ENCODE measurements at regions not wholly inside any gene's neighbourhood (a gene's known extent, or its start where the extent isn't known, plus 50 kb on each side); places are given as distances from the start of the nearest gene placed in this dataset.

DNA sequence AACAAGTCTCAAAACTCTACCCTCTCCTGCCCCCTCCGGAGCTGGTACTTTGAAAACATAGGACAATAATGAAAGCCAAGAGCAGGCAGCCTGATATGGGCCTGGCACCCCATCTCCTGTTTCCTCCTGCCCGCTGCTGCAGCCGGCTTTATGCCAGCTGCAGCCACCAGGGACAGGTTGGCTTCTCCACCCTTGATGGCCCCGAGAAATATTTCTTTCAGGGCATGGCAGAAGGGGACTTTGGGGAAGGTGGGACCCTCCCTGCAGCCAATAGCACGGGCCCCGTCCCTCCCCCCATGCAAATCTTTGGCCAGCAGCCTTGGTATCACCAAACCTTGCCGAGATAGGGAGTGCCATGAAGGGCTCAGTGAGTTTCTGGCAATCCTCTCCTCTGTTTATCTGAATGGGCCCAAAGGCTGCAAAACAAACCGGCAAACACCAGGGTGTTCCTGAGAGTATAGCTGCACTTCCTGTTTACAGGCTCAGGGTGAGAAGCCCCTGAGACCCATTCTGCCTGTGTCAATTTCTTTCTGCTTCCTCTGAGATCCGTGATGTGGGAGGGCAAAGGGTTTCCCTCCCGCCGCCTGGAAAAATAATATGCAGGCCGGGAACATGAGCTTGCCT lies 73.4 kb upstream of the BOD1 start (continued):
- TF ChIP-seq, protein P1, sequence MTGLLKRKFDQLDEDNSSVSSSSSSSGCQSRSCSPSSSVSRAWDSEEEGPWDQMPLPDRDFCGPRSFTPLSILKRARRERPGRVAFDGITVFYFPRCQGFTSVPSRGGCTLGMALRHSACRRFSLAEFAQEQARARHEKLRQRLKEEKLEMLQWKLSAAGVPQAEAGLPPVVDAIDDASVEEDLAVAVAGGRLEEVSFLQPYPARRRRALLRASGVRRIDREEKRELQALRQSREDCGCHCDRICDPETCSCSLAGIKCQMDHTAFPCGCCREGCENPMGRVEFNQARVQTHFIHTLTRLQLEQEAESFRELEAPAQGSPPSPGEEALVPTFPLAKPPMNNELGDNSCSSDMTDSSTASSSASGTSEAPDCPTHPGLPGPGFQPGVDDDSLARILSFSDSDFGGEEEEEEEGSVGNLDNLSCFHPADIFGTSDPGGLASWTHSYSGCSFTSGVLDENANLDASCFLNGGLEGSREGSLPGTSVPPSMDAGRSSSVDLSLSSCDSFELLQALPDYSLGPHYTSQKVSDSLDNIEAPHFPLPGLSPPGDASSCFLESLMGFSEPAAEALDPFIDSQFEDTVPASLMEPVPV (CRISPR knock-in tag; IDR thresholded peaks at IDR 0.05) = no peak
- TF ChIP-seq, protein P2, sequence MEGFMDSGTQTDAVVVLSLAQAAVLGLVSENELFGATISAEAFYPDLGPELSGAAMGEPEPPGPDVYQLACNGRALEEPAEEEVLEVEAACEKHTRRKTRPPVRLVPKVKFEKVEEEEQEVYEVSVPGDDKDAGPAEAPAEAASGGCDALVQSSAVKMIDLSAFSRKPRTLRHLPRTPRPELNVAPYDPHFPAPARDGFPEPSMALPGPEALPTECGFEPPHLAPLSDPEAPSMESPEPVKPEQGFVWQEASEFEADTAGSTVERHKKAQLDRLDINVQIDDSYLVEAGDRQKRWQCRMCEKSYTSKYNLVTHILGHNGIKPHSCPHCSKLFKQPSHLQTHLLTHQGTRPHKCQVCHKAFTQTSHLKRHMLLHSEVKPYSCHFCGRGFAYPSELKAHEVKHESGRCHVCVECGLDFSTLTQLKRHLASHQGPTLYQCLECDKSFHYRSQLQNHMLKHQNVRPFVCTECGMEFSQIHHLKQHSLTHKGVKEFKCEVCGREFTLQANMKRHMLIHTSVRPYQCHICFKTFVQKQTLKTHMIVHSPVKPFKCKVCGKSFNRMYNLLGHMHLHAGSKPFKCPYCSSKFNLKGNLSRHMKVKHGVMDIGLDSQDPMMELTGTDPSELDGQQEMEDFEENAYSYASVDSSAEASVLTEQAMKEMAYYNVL (CRISPR knock-in tag; IDR thresholded peaks at IDR 0.05; ENCODE audit: borderline replicate concordance) = peak; percentile 43; the same call in 1 of the 2 replicates
- TF ChIP-seq MED1 (CRISPR knock-in tag; IDR thresholded peaks at IDR 0.05) (peak; percentile 74), ZNF569 (CRISPR knock-in tag; IDR thresholded peaks at IDR 0.05; ENCODE audit: borderline replicate concordance) (peak; percentile 84; the same call in 1 of the 2 replicates), ZMAT3 (CRISPR knock-in tag; conservative IDR thresholded peaks at IDR 0.05) (peak; percentile 78; the same call in 1 of the 2 replicates), ELF4 (CRISPR knock-in tag; IDR thresholded peaks at IDR 0.05; ENCODE audit: borderline replicate concordance) (peak; percentile 65; the same call in 1 of the 2 replicates), ELF1 (CRISPR knock-in tag; IDR thresholded peaks at IDR 0.05) (peak; percentile 78), ZNF335 (CRISPR knock-in tag; IDR thresholded peaks at IDR 0.05) (0 out of 2 replicates have a peak, but pooled peaks have one; percentile 33), NCOA2 (CRISPR knock-in tag; IDR thresholded peaks at IDR 0.05) (no peak), SIX1 (CRISPR knock-in tag; IDR thresholded peaks at IDR 0.05; ENCODE audit: borderline replicate concordance) (no peak)
- TF ChIP-seq, protein P3, sequence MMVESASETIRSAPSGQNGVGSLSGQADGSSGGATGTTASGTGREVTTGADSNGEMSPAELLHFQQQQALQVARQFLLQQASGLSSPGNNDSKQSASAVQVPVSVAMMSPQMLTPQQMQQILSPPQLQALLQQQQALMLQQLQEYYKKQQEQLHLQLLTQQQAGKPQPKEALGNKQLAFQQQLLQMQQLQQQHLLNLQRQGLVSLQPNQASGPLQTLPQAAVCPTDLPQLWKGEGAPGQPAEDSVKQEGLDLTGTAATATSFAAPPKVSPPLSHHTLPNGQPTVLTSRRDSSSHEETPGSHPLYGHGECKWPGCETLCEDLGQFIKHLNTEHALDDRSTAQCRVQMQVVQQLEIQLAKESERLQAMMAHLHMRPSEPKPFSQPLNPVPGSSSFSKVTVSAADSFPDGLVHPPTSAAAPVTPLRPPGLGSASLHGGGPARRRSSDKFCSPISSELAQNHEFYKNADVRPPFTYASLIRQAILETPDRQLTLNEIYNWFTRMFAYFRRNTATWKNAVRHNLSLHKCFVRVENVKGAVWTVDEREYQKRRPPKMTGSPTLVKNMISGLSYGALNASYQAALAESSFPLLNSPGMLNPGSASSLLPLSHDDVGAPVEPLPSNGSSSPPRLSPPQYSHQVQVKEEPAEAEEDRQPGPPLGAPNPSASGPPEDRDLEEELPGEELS (CRISPR knock-in tag; IDR thresholded peaks at IDR 0.05) = peak; percentile 83
- TF ChIP-seq, protein P4, sequence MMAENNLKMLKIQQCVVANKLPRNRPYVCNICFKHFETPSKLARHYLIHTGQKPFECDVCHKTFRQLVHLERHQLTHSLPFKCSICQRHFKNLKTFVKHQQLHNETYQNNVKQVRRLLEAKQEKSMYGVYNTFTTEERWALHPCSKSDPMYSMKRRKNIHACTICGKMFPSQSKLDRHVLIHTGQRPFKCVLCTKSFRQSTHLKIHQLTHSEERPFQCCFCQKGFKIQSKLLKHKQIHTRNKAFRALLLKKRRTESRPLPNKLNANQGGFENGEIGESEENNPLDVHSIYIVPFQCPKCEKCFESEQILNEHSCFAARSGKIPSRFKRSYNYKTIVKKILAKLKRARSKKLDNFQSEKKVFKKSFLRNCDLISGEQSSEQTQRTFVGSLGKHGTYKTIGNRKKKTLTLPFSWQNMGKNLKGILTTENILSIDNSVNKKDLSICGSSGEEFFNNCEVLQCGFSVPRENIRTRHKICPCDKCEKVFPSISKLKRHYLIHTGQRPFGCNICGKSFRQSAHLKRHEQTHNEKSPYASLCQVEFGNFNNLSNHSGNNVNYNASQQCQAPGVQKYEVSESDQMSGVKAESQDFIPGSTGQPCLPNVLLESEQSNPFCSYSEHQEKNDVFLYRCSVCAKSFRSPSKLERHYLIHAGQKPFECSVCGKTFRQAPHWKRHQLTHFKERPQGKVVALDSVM (CRISPR knock-in tag; IDR thresholded peaks at IDR 0.05) = 0 out of 2 replicates have a peak, but pooled peaks have one; percentile 3
- TF ChIP-seq, protein P5, sequence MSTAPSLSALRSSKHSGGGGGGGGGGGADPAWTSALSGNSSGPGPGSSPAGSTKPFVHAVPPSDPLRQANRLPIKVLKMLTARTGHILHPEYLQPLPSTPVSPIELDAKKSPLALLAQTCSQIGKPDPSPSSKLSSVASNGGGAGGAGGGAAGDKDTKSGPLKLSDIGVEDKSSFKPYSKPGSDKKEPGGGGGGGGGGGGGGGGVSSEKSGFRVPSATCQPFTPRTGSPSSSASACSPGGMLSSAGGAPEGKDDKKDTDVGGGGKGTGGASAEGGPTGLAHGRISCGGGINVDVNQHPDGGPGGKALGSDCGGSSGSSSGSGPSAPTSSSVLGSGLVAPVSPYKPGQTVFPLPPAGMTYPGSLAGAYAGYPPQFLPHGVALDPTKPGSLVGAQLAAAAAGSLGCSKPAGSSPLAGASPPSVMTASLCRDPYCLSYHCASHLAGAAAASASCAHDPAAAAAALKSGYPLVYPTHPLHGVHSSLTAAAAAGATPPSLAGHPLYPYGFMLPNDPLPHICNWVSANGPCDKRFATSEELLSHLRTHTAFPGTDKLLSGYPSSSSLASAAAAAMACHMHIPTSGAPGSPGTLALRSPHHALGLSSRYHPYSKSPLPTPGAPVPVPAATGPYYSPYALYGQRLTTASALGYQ (CRISPR knock-in tag; IDR thresholded peaks at IDR 0.05) = no peak
- TF ChIP-seq, protein P6, sequence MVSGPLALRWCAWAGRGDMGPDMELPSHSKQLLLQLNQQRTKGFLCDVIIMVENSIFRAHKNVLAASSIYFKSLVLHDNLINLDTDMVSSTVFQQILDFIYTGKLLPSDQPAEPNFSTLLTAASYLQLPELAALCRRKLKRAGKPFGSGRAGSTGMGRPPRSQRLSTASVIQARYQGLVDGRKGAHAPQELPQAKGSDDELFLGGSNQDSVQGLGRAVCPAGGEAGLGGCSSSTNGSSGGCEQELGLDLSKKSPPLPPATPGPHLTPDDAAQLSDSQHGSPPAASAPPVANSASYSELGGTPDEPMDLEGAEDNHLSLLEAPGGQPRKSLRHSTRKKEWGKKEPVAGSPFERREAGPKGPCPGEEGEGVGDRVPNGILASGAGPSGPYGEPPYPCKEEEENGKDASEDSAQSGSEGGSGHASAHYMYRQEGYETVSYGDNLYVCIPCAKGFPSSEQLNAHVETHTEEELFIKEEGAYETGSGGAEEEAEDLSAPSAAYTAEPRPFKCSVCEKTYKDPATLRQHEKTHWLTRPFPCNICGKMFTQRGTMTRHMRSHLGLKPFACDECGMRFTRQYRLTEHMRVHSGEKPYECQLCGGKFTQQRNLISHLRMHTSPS (CRISPR knock-in tag; IDR thresholded peaks at IDR 0.05; ENCODE audit: low read depth) = peak; percentile 47; the same call in 1 of the 2 replicates
- TF ChIP-seq, protein P7, sequence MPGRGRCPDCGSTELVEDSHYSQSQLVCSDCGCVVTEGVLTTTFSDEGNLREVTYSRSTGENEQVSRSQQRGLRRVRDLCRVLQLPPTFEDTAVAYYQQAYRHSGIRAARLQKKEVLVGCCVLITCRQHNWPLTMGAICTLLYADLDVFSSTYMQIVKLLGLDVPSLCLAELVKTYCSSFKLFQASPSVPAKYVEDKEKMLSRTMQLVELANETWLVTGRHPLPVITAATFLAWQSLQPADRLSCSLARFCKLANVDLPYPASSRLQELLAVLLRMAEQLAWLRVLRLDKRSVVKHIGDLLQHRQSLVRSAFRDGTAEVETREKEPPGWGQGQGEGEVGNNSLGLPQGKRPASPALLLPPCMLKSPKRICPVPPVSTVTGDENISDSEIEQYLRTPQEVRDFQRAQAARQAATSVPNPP (CRISPR knock-in tag; IDR thresholded peaks at IDR 0.05) = no peak

Data from HepG2 (cell line).